Heart right ventricle (tissue), 16 donors: ENCODE measurements at regions not wholly inside any gene's neighbourhood (a gene's known extent, or its start where the extent isn't known, plus 50 kb on each side); places are given as distances from the start of the nearest gene placed in this dataset.

ENCODE experiments used
- ATAC-seq, 8 donors: fragments of 200-7000 bp; cut with Tn5 transposase; one replicate each; pipeline ENCODE4 v1.9.1; 2020; ENCODE audit warnings: mild to moderate bottlenecking in 8 of 8, moderate library complexity in 8 of 8, moderate number of reproducible peaks in 1 of 8
- DNase-seq, 2 donors: peaks; one replicate each; pipeline ENCODE4 v3.0.0-alpha.2; 2020
- H3K27ac ChIP-seq, 10 donors: fragments of 200-600 bp; sonication (generic) in 2 of 10; one replicate each; pipeline versions ENCODE4 v1.5.0 to v1.8.0; 2020 to 2022; ENCODE audit warnings: mild to moderate bottlenecking in 3 of 10
- H3K27me3 ChIP-seq, 7 donors: fragments of 200-600 bp; one replicate each; pipeline ENCODE4 v1.8.0; 2021 to 2022; ENCODE audit warnings: mild to moderate bottlenecking in 2 of 7
- H3K36me3 ChIP-seq, 9 donors: fragments of 200-600 bp; sonication (generic) in 1 of 9; one replicate each; pipeline versions ENCODE4 v1.5.0 to v1.8.0; 2020 to 2022; ENCODE audit warnings: mild to moderate bottlenecking in 2 of 9
- H3K4me1 ChIP-seq, 9 donors: fragments of 200-600 bp; sonication (generic) in 1 of 9; one replicate each; pipeline versions ENCODE4 v1.5.0 to v1.8.0; 2020 to 2022; ENCODE audit warnings: mild to moderate bottlenecking in 4 of 9
- H3K4me3 ChIP-seq, 10 donors: fragments of 200-600 bp; sonication (generic) in 2 of 10; one replicate each; pipeline versions ENCODE4 v1.5.0 to v1.8.0; 2020 to 2022; ENCODE audit warnings: mild to moderate bottlenecking in 7 of 10, moderate library complexity in 2 of 10
- H3K9me3 ChIP-seq, 11 donors: fragments of 200-600 bp in 10 of 11; sonication (generic) in 2 of 11; one replicate each; pipeline versions ENCODE4 v1.5.0 to v1.8.0; 2013 to 2022; ENCODE audit warnings: mild to moderate bottlenecking in 2 of 11, control low read depth in 1 of 11, moderate library complexity in 1 of 11
- CTCF ChIP-seq, 9 donors: fragments of 200-600 bp; sonication (generic) in 2 of 9; IDR thresholded peaks; one replicate each; pipeline versions ENCODE4 v1.5.0 to v1.8.0; 2021 to 2022; ENCODE audit warnings: antibody characterized with exemption in 9 of 9, mild to moderate bottlenecking in 5 of 9, moderate library complexity in 1 of 9
- WGBS, 2 donors: extraction: QIAGEN DNeasy Blood & Tissue Kit; methylation state at CpG; one replicate each; pipeline ENCODE4 v1.1.7; 2013; ENCODE audit warnings: inconsistent platforms in 1 of 2; 5-methylcytosine and 5-hydroxymethylcytosine counted together
- intact Hi-C, 10 donors: fragments of 100-400 bp; cut with DNase I; formaldehyde crosslinking; loops; one replicate each; pipeline versions ENCODE4 v1.11.1 to v1.14.2; 2022
- donor health status: Arrhythmogenic right ventricular cardiomyopathy.
- donor health status: ischemic (EF 13 %, LVEDD 7.1; RV severe dilation, severe dysfunction).
- donor health status: healthy with polysubstance abuse.
- donor health status: DM: no; HTN: yes; CAD: no.
- donor health status: DM: no; HTN: no; CAD: no.
- donor health status: ischemic (EF 25% LVEDD 6.9; RV normal size, moderate dysfunction).
- donor health status: ischemic (EF 25% LVEDD 5.7; RV mildly dilated, moderate dysfunction).
- donor health status: healthy.
- donor health status: DM: yes; HTN: yes; CAD: no.
- donor health status: Ischemic cardiomyopathy.
- donor health status: ischemic (EF 35%, LVEDD 5.7; RV mildly dilated, moderate dysfunction).
- donor health status: nonischemic (EF 11% LVEDD 7.7; RV severe dilation, severe dysfunction).
- donor health status: DM: yes; HTN: yes; CAD: no.
- donor health status: PGD.
- donor health status: ischemic (EF 29% LVEDD 5.4; RV normal size, mild dysfunction).
- donor health status: nonischemic (EF 23%, LVEDD 6.1; RV moderate dilation, normal function).

GRCh38 chr7:28323833-28324232 is 88.5 kb upstream of the CREB5 start:
- no peak for TF ChIP-seq CTCF (IDR thresholded peaks at IDR 0.05)
- intact Hi-C loops, result no loop called here
- Histone ChIP-seq H3K9me3 (no peaks in the 10 kb centered on the region), H3K27me3 (peaks cover 0 to 7% (median 0%) of the 10 kb centered on the region in 7 donors), H3K4me1 (no peaks in the 10 kb centered on the region), H3K27ac (no peak overlapping the region), H3K4me3 (no peak overlapping the region), H3K36me3 (no peaks in the 10 kb centered on the region)
- ATAC-seq (no peak), DNase-seq (no peak)
- 91 to 92% methylated on average over 7 of the region's 7 CpGs for whole genome bisulfite sequencing, 2 donors

- H3K27ac ChIP-seq, result no peak overlapping the region
- H3K4me3 ChIP-seq, result no peak overlapping the region
- DNase-seq, result no peak
- intact Hi-C loops, result no loop called here
- peaks cover 0 to 17% (median 4%) of the 10 kb centered on the region in 9 donors for H3K4me1 ChIP-seq
- ATAC-seq, result no peak
- no peaks in the 10 kb centered on the region for H3K36me3 ChIP-seq
- WGBS, 2 donors, result 63 to 69% methylated on average over 2 of the region's 2 CpGs
- TF ChIP-seq CTCF (IDR thresholded peaks at IDR 0.05), result no peak
- no peaks in the 10 kb centered on the region for H3K9me3 ChIP-seq
- H3K27me3 ChIP-seq, result peaks cover 0 to 7% (median 0%) of the 10 kb centered on the region in 7 donors
Observed at GRCh38 chr7:28328146-28328545, 84.2 kb upstream of the CREB5 start.

GRCh38 chr7:28328822-28329660 is 83.3 kb upstream of the CREB5 start:
- Histone ChIP-seq H3K27me3 (peaks cover 0 to 5% (median 0%) of the 10 kb centered on the region in 7 donors), H3K27ac (no peak overlapping the region), H3K4me3 (no peak overlapping the region), H3K4me1 (peaks cover 0 to 17% (median 4%) of the 10 kb centered on the region in 9 donors), H3K9me3 (peaks cover 0 to 6% (median 0%) of the 10 kb centered on the region in 11 donors), H3K36me3 (no peaks in the 10 kb centered on the region)
- intact Hi-C loops, result no loop called here
- WGBS, 2 donors, result 67 to 75% methylated on average over 9 of the region's 9 CpGs
- no peak for DNase-seq
- ATAC-seq, result no peak
- no peak for TF ChIP-seq CTCF (IDR thresholded peaks at IDR 0.05)

- Histone ChIP-seq H3K4me1 (peaks cover 0 to 17% (median 4%) of the 10 kb centered on the region in 9 donors), H3K9me3 (peaks cover 0 to 8% (median 0%) of the 10 kb centered on the region in 11 donors), H3K4me3 (no peak overlapping the region), H3K27me3 (peaks cover 0 to 3% (median 0%) of the 10 kb centered on the region in 7 donors), H3K27ac (no peak overlapping the region), H3K36me3 (no peaks in the 10 kb centered on the region)
- DNase-seq, result no peak
- no peak for TF ChIP-seq CTCF (IDR thresholded peaks at IDR 0.05)
- ATAC-seq, result peak in 1 of 8 donors; percentile 35
- WGBS, 2 donors, result 28 to 29% methylated on average over 6 of the region's 6 CpGs
- intact Hi-C loops, result no loop called here
Observed at GRCh38 chr7:28329661-28330363, 82.5 kb upstream of the CREB5 start.
